GM12872 (cell line): ENCODE measurements at regions not wholly inside any gene's neighbourhood (a gene's known extent, or its start where the extent isn't known, plus 50 kb on each side); places are given as distances from the start of the nearest gene placed in this dataset.

Source experiments
- TF ChIP-seq, protein P1 (sequence below): IDR thresholded peaks from 3 replicates; pipeline ENCODE4 v1.5.1; 2011; ENCODE audit warnings: low read depth, mild to moderate bottlenecking, low read length, moderate library complexity; ENCODE audit not compliant: insufficient read depth

DNA sequence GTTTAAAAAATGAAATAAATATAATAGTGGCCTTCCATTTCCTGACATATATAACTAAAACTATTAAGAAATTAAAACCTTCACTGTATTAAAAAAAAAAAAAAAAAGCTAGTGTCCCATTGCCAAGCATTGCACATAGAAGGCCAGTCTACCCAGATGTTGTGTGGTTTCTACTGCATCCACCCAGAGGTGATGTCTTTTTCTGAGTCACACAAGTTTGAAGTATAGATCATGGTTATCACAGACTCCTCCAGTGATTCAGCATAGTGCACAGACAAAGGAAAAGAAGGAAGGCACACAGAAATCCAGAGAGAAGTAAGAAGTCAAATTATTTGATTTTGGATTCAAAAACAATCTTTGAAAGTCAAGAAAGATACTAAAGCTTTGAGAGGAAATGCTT lies 429.0 kb downstream of the ETV1 start:
- TF ChIP-seq, protein P1, sequence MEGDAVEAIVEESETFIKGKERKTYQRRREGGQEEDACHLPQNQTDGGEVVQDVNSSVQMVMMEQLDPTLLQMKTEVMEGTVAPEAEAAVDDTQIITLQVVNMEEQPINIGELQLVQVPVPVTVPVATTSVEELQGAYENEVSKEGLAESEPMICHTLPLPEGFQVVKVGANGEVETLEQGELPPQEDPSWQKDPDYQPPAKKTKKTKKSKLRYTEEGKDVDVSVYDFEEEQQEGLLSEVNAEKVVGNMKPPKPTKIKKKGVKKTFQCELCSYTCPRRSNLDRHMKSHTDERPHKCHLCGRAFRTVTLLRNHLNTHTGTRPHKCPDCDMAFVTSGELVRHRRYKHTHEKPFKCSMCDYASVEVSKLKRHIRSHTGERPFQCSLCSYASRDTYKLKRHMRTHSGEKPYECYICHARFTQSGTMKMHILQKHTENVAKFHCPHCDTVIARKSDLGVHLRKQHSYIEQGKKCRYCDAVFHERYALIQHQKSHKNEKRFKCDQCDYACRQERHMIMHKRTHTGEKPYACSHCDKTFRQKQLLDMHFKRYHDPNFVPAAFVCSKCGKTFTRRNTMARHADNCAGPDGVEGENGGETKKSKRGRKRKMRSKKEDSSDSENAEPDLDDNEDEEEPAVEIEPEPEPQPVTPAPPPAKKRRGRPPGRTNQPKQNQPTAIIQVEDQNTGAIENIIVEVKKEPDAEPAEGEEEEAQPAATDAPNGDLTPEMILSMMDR: no peak

DNA sequence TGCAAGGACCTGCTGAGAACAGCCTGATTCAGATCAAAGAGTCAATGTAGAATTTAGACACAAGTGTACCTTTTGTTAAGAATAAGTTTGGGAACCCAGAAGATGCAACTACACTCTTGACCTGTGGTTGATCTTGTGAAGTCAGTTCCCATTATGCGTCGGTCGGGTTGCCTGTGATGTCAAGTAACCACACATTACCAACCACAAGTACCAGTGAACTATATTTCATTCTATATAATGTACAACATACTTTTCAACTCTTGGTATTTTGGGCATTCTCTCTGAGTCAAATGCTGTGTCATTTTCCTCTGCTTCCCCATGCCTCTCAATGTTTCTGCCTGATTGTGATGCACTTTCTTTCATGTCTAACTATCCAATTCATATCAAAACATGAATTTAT lies 426.2 kb downstream of the ETV1 start:
- TF ChIP-seq, protein P1: no peak

DNA sequence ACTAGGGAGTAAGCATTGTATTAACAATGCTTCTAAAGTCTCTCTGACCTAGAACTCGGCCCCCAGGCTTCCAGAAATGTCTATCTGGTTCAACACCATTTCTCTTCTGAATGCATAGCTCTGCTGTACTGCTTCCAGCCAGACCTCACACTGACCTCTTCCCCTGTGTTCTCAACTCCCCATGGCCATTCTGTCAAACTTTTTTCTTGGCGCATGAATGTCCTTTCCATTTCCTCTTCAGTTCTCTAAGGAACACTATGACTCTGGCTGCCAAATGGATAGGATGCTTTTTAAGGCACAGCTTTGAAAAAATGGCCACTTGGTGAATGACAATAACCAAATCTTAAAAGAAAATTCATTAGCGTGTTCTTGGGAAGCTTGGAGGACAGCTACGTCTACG lies 425.8 kb downstream of the ETV1 start:
- TF ChIP-seq, protein P1: no peak

DNA sequence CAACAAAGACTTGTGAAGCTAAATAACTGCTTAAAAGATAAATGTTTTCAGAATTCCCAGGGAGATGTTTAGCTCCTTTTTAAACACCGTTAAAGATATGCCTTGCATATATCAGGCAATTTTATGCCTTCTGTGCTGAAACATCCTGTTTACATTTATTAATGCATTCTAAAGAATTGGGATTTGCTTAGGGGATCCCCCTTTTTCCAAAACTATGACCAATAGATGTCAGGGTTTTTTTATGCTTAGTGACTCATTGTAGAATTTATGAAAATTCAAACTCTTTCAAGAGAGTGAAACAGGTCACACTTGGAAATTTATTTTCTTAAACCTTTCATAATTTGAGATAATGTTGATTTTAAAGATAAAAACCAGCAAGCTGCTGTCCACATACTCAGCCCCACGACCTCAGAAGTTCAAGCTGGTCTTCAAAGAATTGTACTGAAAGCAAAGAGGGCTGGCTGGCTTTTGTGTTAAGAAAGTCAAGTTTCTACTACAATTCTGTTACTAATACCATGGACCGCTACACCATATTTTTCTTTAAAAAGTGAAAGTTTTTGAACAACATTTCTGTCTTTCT lies 411.8 kb downstream of the ETV1 start:
- TF ChIP-seq, protein P1: no peak

DNA sequence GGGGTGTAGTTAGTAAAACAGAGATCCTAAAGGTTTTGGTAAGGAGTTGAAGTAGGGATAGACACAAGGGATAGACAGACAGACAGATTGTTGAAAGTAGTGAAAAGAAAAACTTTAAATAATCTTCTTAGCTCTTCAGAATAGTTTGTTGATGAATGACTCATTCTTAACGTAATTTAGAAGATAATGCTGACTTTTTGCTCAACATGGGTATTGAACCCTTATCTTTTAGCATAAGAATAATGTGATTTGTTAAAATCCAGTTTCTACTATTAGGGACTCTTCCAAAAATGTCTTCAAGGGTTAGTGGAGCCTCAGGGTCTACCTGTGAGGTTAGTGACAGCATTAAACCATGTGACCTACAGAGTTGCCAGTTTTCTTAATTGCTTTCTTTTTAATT lies 411.2 kb downstream of the ETV1 start:
- TF ChIP-seq, protein P1: no peak

DNA sequence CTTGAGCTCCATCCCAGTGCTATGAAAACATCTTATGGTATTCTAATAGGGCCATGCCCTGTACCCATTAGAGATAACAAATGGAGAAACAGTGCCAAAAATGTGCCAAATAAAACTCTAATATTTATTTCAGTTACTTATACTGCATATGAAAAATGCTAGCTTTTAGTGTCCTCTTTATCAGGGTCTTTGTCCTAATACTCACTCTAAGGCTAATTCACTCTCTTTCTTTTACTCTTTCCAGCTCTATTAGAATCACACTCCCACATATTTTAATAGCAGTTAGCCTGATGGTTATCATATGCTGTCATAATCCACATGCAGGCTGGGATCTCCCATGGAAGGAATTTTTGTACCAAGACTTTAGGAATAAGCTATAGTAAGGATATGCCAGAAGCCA lies 408.4 kb downstream of the ETV1 start:
- TF ChIP-seq, protein P1: no peak

DNA sequence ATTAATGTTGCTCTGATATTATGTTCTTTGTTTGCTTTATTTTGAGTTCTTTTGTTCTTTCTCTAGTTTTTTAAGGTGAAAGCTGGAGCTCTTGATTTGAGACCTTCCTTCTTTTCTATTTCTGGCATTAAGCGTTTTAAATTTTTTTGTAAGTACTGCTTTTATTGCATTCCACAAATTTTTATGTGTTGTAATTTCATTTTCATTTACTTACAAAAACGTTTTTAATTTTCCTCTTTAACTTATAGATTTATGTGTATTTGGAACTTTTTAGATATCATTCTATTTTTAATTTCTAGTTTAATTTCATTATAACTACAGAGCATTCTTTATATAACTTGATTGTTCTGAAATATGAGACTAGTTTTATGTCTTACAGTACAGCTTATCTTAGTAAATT lies 395.6 kb downstream of the ETV1 start:
- TF ChIP-seq, protein P1: no peak
